H1 (cell line): ENCODE measurements at regions not wholly inside any gene's neighbourhood (a gene's known extent, or its start where the extent isn't known, plus 50 kb on each side); places are given as distances from the start of the nearest gene placed in this dataset.

ENCODE experiments used
- CHD7 ChIP-seq: fragments of 300-600 bp; sonication (generic); IDR thresholded peaks from 2 replicates; pipeline ENCODE4 v1.7.1; 2012; ENCODE audit warnings: low read length, moderate library complexity, mild to moderate bottlenecking, inconsistent platforms; ENCODE audit not compliant: insufficient replicate concordance
- YY1 ChIP-seq: IDR thresholded peaks from 2 replicates; pipeline ENCODE4 v1.6.1; 2011; ENCODE audit warnings: low read depth, mild to moderate bottlenecking, low read length

GRCh38 chr5:167949435-167949834 lies 342.0 kb upstream of the WWC1 start (continued):
- TF ChIP-seq CHD7, result no peak
- TF ChIP-seq YY1, result no peak
- TF ChIP-seq, all 59 proteins: peak for 0
